HG02623 (cell line): ENCODE measurements at regions not wholly inside any gene's neighbourhood (a gene's known extent, or its start where the extent isn't known, plus 50 kb on each side); places are given as distances from the start of the nearest gene placed in this dataset.
"Not testable (repeated sequence)": the region's sequence is repeated elsewhere in the genome, so short reads cannot be mapped to it uniquely, and the experiment has no call there.

Experiments
- ATAC-seq: cut with Tn5 transposase; IDR thresholded peaks from one replicate; pipeline ENCODE4 v1.9.1; 2021; ENCODE audit warnings: moderate library complexity; ENCODE audit not compliant: unreplicated experiment

DNA sequence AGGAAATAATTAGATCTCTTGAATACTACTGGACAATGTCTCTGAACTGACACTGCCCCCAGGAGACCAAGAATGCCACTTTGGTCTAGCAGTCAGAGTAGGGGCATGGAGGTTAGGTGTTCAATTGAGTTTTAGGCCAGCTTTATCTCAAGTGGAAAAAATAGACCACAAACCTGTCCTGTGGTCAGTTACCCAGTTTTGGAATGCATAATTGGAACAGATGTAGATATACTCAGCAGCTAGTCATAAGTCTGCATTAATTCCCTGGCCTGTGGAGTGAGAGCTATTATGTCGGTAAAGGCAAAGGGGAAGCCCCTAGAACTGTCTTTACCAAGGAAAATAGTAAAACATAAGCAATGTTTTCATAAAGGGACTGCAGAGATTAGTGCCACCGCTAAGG, 587.7 kb downstream of the GLUD2 start:
- ATAC-seq: no peak

DNA sequence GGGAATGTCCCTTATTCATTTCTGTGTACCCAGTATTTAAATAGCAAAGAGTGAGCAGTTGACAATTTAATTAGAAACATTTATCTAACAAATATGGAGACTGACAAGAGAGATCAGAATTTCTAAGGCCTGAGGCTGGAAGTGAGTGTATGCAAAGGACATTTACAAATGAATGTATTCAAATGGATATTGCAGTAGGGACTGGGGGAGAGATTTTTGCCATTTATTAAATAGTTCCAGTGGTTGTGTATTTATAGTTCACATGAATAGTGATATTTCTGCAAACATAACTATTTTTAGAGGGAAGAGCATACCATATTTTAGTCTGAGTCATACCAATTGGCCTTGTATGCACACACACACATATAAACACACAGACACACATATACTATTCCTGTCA, 592.4 kb downstream of the GLUD2 start:
- no peak for ATAC-seq

DNA sequence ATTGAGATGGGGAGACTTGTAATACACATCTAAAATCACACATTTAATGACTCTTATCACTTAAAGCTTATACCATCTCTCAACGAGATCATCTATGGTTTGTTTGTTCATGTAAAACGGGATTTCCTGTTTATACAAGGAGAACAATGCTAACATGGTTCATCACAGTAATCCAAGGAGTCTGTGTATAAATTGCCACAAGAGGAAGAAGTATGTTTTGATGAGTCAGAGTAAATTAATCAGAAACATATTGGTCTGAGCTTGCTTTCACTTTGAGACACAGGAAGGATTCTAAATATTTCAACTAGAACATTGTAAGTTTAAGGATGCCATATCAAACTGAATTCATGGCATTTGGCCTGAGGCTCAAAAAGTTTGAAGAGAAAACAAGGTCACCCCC, 594.1 kb downstream of the GLUD2 start:
- no peak for ATAC-seq

GRCh38 chrX:121642415-121642814, 595.0 kb downstream of the GLUD2 start:
- no peak for ATAC-seq

DNA sequence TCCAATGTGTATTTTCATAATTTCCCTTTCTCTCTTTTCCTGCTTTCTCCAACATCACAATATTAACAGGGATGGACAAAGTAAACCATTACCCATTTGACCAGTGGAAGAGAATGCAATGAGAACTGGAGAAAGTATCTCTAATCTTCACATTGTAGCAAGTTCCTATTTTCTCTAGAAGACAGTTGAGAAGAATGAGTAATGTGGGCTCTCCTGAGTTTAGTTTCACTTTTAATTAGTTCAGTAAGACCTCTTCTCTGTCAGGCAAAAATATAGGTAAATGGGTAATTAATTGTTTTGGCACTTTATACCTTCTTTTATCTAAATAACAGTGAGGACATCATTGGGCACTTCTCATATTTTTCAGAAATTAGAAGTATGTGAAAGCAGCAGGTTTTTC, 602.0 kb downstream of the GLUD2 start:
- no peak for ATAC-seq

DNA sequence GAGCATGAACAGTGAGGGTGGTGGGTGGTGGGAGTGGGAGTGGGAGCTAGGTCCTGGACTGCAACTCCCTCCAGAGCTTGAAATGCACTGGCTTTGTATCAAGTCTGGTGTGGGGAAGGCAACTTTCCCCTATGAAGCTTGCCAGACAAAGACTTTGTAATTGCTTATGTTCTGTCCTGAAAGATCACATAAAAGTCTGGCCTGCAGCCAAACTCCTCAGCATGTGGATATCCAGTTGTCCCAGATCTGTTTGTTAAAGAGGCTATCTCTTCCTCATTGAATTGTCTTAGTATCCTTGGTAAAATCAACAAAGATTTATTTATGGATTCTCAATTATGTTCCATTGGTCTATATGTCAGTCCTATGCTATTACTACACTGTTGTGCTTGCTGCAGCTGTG, 607.9 kb downstream of the GLUD2 start:
- ATAC-seq: no peak

DNA sequence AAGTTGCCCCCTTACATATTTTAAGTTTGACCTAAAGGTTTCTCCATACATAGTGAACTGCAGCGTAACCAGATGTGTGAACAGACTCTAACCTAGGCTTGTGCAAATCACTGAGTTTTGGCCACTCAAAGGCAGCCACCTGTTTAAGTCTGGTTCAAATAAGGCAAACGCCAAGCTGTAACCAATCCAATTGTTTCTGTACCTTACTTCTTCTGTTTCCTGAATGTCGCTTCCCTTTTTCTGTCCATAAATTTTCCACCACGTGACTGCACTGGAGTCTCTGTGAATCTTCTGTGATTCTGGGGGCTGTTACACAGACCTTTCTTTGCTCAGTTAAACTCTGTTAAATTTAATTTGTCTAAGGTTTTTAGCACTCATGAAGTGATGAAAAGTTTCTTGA, 618.8 kb downstream of the GLUD2 start:
- no peak for ATAC-seq

DNA sequence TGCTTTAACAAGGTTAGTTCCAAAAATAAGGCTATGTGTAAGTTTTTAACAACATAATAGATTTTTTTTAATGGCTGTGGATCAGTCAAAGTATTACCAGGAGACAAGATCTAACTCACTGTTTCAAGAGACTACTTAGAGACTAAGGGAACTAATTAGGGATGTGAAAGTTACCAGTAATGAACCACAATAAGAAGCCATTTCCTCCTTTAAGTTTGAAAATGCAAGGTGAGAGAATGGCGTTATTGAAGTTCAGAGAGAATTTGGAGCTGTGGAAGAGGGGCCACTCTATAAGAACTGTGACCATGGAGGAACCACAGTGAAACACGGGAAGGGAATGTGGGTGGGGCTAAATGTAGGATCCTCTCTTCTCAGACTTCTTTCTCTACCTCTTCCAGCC, 624.2 kb downstream of the GLUD2 start:
- no peak for ATAC-seq

DNA sequence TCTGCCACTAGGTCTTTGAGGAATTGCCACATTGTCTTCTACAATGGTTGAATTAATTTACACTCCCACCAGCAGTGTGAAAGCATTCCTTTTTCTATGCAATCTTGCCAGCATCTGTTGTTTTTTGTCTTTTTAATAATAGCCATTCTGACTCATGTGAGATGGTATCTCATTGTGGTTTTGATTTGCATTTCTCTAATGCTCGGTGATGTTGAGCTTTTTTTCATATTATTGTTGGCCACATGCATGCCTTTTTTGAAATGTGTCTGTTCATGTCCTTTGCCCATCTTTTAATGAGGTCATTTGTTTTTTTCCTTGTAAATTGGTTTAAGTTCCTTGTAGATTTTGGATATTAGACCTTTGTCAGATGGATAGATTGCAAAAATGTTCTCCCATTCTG, 661.8 kb downstream of the GLUD2 start:
- not testable (repeated sequence) for ATAC-seq

- ATAC-seq: no peak
Measured at GRCh38 chrX:121733514-121733913, 686.1 kb downstream of the GLUD2 start.

- no peak for ATAC-seq
Measured at GRCh38 chrX:121746105-121746504, 698.7 kb downstream of the GLUD2 start.

GRCh38 chrX:121753602-121754001, 706.2 kb downstream of the GLUD2 start:
- not testable (repeated sequence) for ATAC-seq

- ATAC-seq: no peak
Measured at GRCh38 chrX:121754301-121754700, 706.9 kb downstream of the GLUD2 start.

DNA sequence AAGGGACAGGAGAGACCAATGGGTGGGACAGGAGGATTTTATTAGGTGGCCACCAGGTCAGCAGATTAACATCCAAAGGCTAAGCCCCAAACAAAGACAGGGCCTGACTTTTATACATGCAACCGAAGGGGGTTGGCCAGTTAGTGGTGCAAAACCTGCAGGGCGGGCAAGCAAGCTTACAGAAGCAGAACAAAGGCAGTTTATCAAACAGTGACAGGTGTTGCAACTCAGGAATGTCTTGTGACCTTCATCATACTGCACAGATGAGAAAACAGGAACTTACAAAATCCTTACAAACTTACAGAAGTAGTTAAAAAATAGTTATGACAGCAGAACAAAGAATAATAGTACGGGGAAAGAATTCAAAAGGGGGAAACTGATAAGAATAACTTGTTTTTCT, 708.1 kb downstream of the GLUD2 start:
- no peak for ATAC-seq

- no peak for ATAC-seq
Measured at GRCh38 chrX:121761845-121762244, 714.4 kb downstream of the GLUD2 start.

DNA sequence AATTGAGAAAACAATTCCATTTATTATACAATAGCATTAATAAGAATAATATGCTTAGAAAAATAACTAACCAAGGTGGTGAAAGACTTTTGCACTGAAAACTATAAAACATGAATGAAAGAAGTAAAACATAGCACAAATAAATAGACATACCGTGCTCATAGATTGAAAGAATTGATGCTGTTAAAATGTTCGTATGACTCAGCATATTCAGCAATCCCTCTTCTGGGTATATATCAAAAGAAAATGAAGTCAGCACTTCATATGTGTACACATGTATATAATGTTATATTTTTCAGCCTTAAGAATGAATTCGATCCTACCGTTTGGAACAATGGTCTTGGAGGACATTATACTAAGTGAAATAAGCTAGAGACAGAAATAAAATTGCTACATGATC, 716.3 kb downstream of the GLUD2 start:
- no peak for ATAC-seq

- ATAC-seq: not testable (repeated sequence)
Measured at GRCh38 chrX:121768210-121768609, 720.8 kb downstream of the GLUD2 start.

- no peak for ATAC-seq
Measured at GRCh38 chrX:121781991-121782390, 734.6 kb downstream of the GLUD2 start.

- no peak for ATAC-seq
Measured at GRCh38 chrX:121782544-121782943, 735.1 kb downstream of the GLUD2 start.

GRCh38 chrX:121782976-121783375, 735.6 kb downstream of the GLUD2 start:
- no peak for ATAC-seq

- no peak for ATAC-seq
Measured at GRCh38 chrX:121802881-121803412, 755.5 kb downstream of the GLUD2 start.

DNA sequence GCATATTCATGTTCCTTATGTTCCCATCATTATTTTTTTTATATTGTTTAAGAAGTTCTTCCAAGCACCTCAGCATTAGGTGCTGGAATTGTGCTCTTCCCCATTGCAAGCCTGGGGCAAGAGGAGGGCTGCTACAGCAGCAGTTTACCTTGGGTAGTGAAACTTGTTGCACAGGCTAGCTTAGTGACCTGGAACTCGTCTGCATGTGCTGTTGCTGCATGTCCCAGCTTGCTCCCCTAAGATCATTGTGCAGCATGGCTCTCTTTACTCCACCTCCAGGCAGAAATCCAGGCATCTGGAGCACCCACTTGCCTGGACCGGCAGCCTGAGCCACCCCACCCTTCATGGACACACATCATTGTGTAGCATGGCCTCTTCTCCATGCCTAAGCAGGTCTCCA, 776.0 kb downstream of the GLUD2 start:
- ATAC-seq: no peak

DNA sequence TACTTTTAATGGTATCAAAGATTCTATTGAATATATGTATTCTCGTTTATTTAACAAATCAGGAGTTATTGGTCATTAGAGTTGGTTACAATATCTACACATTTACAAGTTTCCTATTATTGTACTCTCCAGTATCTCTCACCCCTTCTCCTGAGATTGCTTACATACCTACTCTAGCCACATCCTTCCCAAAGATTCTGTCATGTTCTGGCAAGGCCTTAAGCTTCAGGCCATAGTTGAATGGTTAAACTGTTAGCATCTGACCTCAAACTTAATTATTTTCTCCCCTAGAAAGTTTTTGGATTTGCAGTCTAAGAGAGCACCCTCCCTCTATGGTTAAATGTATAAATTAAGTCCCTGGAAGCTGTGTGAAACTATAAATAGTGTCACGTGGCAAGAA, 784.2 kb downstream of the GLUD2 start:
- no peak for ATAC-seq

DNA sequence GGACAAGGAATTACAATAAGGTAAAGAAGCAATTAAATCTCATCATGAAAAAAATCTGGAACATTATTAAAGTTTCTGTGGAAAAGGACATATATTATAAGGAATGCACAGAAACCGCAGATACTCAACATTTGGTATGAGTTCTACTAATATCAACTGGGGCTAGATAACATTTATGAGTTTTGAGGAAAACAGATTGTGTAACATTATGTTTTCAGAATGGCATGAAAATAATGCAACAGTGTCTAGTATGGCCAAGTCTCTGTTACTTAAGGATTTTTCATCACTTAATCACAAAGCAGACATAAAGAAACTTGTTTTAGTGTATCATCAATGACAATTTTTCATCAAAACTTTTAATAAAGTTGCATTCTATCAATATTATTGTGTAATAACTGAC, 785.0 kb downstream of the GLUD2 start:
- ATAC-seq: no peak
